Thymus (tissue), 11 donors: ENCODE measurements at regions not wholly inside any gene's neighbourhood (a gene's known extent, or its start where the extent isn't known, plus 50 kb on each side); places are given as distances from the start of the nearest gene placed in this dataset.

Experiments
- DNase-seq, 9 donors: peaks; one replicate each; pipeline ENCODE4 v3.0.0-alpha.2; 2013; ENCODE audit warnings: low spot score in 9 of 9, low read depth in 6 of 9, missing footprints in 1 of 9
- H3K27ac ChIP-seq, 2 donors: one replicate each; pipeline ENCODE4 v1.5.1; 2013; ENCODE audit warnings: control low read depth in 1 of 2, low read depth in 1 of 2, low read length in 1 of 2, mild to moderate bottlenecking in 1 of 2, moderate library complexity in 1 of 2
- H3K27me3 ChIP-seq, 2 donors: one replicate each; pipeline ENCODE4 v1.5.1; 2013; ENCODE audit warnings: low read length in 1 of 2; ENCODE audit not compliant: control insufficient read depth in 2 of 2, insufficient read depth in 1 of 2
- H3K36me3 ChIP-seq, 2 donors: one replicate each; pipeline ENCODE4 v1.5.1; 2013; ENCODE audit warnings: low read length in 1 of 2, mild to moderate bottlenecking in 1 of 2, moderate library complexity in 1 of 2; ENCODE audit not compliant: control insufficient read depth in 2 of 2, insufficient read depth in 2 of 2
- H3K4me1 ChIP-seq, 2 donors: one replicate each; pipeline ENCODE4 v1.5.1; 2013; ENCODE audit warnings: low read length in 2 of 2; ENCODE audit not compliant: control insufficient read depth in 2 of 2, insufficient read depth in 2 of 2
- H3K4me3 ChIP-seq, 2 donors: one replicate each; pipeline ENCODE4 v1.5.1; 2013; ENCODE audit warnings: low read length in 2 of 2, control low read depth in 1 of 2, mild to moderate bottlenecking in 1 of 2
- H3K9me3 ChIP-seq, 2 donors: one replicate each; pipeline ENCODE4 v1.5.1; 2013; ENCODE audit warnings: low read length in 1 of 2, mild to moderate bottlenecking in 1 of 2; ENCODE audit not compliant: control insufficient read depth in 2 of 2, insufficient read depth in 1 of 2
- WGBS: extraction: QIAGEN DNeasy Blood & Tissue Kit; methylation state at CpG from one replicate; pipeline ENCODE4 v1.1.7; 2013; 5-methylcytosine and 5-hydroxymethylcytosine counted together
- donor health status: healthy.

- H3K27me3 ChIP-seq, result no peaks in the 10 kb centered on the region
- DNase-seq, result no peak
- H3K4me3 ChIP-seq, result no peak overlapping the region
- whole genome bisulfite sequencing, result 98% methylated on average over 8 of the region's 8 CpGs
- no peaks in the 10 kb centered on the region for H3K9me3 ChIP-seq
- H3K27ac ChIP-seq, result no peak overlapping the region
- no peaks in the 10 kb centered on the region for H3K36me3 ChIP-seq
- H3K4me1 ChIP-seq, result no peaks in the 10 kb centered on the region
Measured at GRCh38 chr13:92938486-92939020, 288.1 kb upstream of the GPC6 start.

- no peaks in the 10 kb centered on the region for H3K36me3 ChIP-seq
- H3K9me3 ChIP-seq, result no peaks in the 10 kb centered on the region
- H3K4me3 ChIP-seq, result no peak overlapping the region
- no peaks in the 10 kb centered on the region for H3K27me3 ChIP-seq
- no peak overlapping the region for H3K27ac ChIP-seq
- no peaks in the 10 kb centered on the region for H3K4me1 ChIP-seq
- DNase-seq, result no peak
Measured at GRCh38 chr13:92941167-92941566, 285.4 kb upstream of the GPC6 start.

DNA sequence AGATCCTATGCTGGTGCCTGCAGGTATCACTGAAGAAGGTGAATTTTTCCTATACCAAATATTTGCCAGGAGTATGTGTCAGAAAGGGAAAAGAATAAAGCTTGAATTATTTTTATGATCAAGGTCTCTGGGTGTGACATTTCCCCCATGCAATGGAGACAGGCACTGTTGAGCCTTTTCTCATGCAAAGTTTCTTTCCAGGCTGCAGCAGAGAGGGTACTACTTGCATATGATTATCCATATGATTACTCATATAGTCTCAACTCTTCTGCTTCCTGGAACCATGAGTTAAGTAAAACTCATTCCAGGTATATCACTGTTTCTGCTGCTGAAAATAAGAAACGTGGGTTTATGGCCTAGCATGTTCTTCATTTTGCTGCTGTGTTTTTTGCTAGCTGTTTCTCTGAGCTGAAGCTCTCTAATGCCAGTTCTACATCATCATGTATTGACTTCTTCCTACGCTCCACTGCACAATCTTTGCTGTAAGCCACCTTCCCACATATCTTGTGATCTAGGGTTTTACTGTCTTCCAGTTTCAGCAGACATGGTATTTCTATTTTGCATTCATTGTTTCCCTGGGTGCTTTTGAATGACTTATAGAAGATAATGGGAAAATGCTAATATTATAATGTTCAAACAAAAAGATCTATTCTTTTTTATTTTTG is 278.7 kb upstream of the GPC6 start:
- Histone ChIP-seq H3K9me3 (no peaks in the 10 kb centered on the region), H3K36me3 (no peaks in the 10 kb centered on the region), H3K4me1 (no peaks in the 10 kb centered on the region), H3K27me3 (no peaks in the 10 kb centered on the region), H3K27ac (no peak overlapping the region), H3K4me3 (no peak overlapping the region)
- WGBS, result 76% methylated on average over 2 of the region's 2 CpGs
- no peak for DNase-seq

DNA sequence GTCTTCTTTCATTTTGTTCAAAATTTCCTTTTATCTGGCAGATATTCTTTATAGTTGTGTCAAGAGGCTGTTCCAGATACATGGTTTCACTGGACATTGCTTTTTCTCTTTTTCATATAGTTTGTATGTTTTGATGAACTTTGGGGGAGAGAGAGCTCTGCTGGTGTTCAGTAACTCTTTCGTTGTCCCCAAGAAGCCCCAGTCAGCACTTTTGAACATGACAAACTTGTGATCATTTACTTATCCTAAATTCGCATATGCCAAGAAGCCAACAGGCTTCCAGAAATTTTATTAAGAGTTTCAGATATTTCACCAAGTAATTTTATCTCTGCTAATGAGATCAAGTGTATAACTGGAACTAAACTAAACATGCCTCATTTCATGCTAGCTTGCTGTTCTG is 275.8 kb upstream of the GPC6 start:
- WGBS, result 86% methylated on average over 2 of the region's 2 CpGs
- H3K4me1 ChIP-seq, result no peaks in the 10 kb centered on the region
- DNase-seq, result no peak
- H3K27me3 ChIP-seq, result no peaks in the 10 kb centered on the region
- H3K36me3 ChIP-seq, result no peaks in the 10 kb centered on the region
- peak overlapping the region in 1 of 2 donors; percentile 33 for H3K27ac ChIP-seq
- no peak overlapping the region for H3K4me3 ChIP-seq
- no peaks in the 10 kb centered on the region for H3K9me3 ChIP-seq

DNA sequence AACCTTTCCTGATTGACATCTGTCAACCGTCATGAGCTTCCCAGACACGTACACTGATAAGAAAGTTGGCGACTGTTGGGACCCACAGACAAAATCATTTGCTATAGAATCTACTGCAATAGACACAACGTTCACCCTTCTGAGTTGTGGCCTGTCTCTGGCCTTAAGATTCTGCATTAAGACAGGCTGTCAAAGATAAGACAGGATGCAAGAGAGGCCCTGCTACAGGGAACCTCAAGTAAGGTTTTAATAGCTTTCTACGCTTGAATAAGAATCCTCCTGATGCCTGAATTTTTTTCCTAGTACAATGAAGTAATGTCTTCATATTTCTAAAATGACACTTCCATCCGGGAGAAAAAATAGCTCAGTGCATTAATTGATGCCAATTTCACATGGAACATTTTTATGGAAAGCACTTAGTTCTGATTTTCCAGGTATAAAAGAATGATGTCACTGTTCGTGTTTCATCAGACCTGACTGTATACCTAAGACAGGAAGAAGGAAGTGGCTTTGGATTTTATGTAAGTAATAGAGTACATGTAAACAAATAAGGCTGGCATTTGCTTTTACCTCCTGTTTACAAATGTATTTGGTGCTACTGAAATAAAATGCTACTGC is 275.2 kb upstream of the GPC6 start:
- no peak for DNase-seq
- 83% methylated on average over 7 of the region's 7 CpGs for WGBS
- no peaks in the 10 kb centered on the region for H3K9me3 ChIP-seq
- no peaks in the 10 kb centered on the region for H3K4me1 ChIP-seq
- no peaks in the 10 kb centered on the region for H3K27me3 ChIP-seq
- peak overlapping the region in 1 of 2 donors; percentile 44 for H3K27ac ChIP-seq
- no peak overlapping the region for H3K4me3 ChIP-seq
- no peaks in the 10 kb centered on the region for H3K36me3 ChIP-seq

DNA sequence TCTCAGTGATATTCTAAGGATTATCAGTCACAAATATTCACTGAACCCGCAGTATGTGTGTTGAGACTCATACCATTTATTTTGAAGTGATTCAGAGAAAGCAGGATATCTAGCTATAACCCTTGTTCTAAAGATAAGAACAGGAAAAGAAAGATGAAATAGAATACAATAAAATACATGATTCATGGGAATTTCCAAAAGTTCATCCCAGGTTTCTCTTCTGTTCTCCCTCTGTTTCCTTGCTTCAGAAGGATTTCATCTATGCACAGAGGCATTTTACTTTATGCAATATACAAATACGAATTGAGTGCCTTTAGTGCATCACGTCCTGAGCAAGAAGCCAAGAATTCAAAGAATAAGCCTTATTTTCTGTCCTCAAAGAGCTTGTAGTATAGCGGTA is 274.4 kb upstream of the GPC6 start:
- no peaks in the 10 kb centered on the region for H3K36me3 ChIP-seq
- H3K9me3 ChIP-seq, result no peaks in the 10 kb centered on the region
- H3K4me1 ChIP-seq, result no peaks in the 10 kb centered on the region
- no peak overlapping the region for H3K27ac ChIP-seq
- H3K27me3 ChIP-seq, result no peaks in the 10 kb centered on the region
- no peak overlapping the region for H3K4me3 ChIP-seq
- no peak for DNase-seq
- 87% methylated on average over 4 of the region's 4 CpGs for WGBS

GRCh38 chr13:92954746-92955145 is 271.9 kb upstream of the GPC6 start:
- H3K27ac ChIP-seq, result no peak overlapping the region
- H3K27me3 ChIP-seq, result no peaks in the 10 kb centered on the region
- no peaks in the 10 kb centered on the region for H3K4me1 ChIP-seq
- WGBS, result 94% methylated on average over 5 of the region's 5 CpGs
- DNase-seq, result no peak
- H3K4me3 ChIP-seq, result no peak overlapping the region
- H3K9me3 ChIP-seq, result peaks cover 2 to 7% of the 10 kb centered on the region in 2 donors
- no peaks in the 10 kb centered on the region for H3K36me3 ChIP-seq

DNA sequence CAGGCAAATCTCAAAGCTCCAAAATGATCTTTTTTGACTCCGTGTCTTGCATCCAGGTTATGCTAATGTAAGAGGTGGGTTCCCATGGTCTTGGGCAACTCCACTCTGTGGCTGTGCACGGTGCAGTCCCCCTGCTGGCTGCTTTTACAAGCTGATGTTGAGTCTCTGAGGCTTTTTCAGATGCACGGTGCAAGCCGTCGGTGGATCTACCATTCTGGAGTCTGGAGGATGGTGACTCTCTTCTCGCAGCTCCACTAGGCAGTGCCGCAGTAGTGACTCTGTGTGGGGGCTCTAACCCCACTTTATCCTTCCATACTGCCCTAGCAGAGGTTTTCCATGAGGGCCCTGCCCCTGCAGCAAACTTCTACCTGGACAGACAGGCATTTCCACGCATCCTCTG is 266.8 kb upstream of the GPC6 start:
- WGBS, result 93% methylated on average over 8 of the region's 8 CpGs

DNA sequence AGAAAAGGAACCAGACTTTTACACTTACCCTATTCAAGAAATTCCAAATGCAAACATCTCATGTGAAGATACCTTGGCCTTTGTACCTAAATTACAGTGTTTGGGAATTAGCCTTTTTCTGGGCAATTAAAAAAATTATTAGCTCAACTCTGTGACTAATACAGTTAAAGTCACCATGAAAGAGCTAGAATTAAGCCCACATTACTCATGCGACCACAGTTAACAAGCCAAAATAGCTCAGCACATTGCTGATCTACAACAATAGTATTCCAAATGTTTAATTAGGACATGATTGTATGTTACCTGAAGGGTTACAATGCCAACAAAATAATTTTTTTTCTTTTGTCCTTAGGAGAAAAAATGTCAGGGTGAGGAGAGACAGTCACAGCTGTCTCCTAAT is 263.6 kb upstream of the GPC6 start:
- H3K27me3 ChIP-seq, result no peaks in the 10 kb centered on the region
- no peak overlapping the region for H3K4me3 ChIP-seq
- H3K9me3 ChIP-seq, result peaks cover 0 to 13% of the 10 kb centered on the region in 2 donors
- H3K27ac ChIP-seq, result no peak overlapping the region
- WGBS, result 99% methylated on average over 1 of the region's 1 CpG
- H3K4me1 ChIP-seq, result no peaks in the 10 kb centered on the region
- DNase-seq, result no peak
- H3K36me3 ChIP-seq, result no peaks in the 10 kb centered on the region

More for the DNA sequence above, 266.8 kb upstream of the GPC6 start:
- H3K27me3 ChIP-seq, result no peaks in the 10 kb centered on the region
- H3K36me3 ChIP-seq, result no peaks in the 10 kb centered on the region
- no peak overlapping the region for H3K4me3 ChIP-seq
- peaks cover 2 to 13% of the 10 kb centered on the region in 2 donors for H3K9me3 ChIP-seq
- no peak for DNase-seq
- H3K4me1 ChIP-seq, result no peaks in the 10 kb centered on the region
- no peak overlapping the region for H3K27ac ChIP-seq
